Neural cell (in vitro differentiated cells): ENCODE measurements at regions not wholly inside any gene's neighbourhood (a gene's known extent, or its start where the extent isn't known, plus 50 kb on each side); places are given as distances from the start of the nearest gene placed in this dataset.

Experiments
- H2AFZ ChIP-seq: fragments of 200-600, 300-800 bp; sonication (generic), shearing (Covaris generic); 2 replicates; pipeline ENCODE4 v1.6.0; 2014; ENCODE audit warnings: low read depth, mild to moderate bottlenecking, antibody characterized with exemption, low read length, moderate library complexity
- H3F3A ChIP-seq: fragments of 200-600 bp; shearing (Covaris generic); 2 replicates; pipeline ENCODE4 v1.6.1; 2016; ENCODE audit warnings: mild to moderate bottlenecking, moderate library complexity, mixed read lengths, antibody characterized with exemption, low read length; ENCODE audit not compliant: insufficient read depth, poor library complexity, severe bottlenecking
- H3K27ac ChIP-seq: fragments of 200-600, 300-800 bp; sonication (generic), shearing (Covaris generic); 2 replicates; pipeline ENCODE4 v1.5.1; 2014; ENCODE audit warnings: mild to moderate bottlenecking, low read length, moderate library complexity
- H3K27me3 ChIP-seq: fragments of 300-800, 200-600 bp; sonication (generic), shearing (Covaris generic); 2 replicates; pipeline ENCODE4 v1.6.0; 2014; ENCODE audit warnings: mild to moderate bottlenecking, low read depth, low read length, moderate library complexity; ENCODE audit not compliant: insufficient read depth
- H3K36me3 ChIP-seq: fragments of 300-800, 200-600 bp; sonication (generic), shearing (Covaris generic); 2 replicates; pipeline ENCODE4 v1.5.1; 2014; ENCODE audit warnings: mild to moderate bottlenecking, antibody characterized with exemption, low read length, moderate library complexity; ENCODE audit not compliant: insufficient read depth
- H3K4me2 ChIP-seq: fragments of 300-800, 200-600 bp; sonication (generic), shearing (Covaris generic); 2 replicates; pipeline ENCODE4 v1.6.0; 2014; ENCODE audit warnings: mild to moderate bottlenecking, low read length
- H3K4me3 ChIP-seq: fragments of 300-800, 200-600 bp; sonication (generic), shearing (Covaris generic); 2 replicates; pipeline ENCODE4 v1.5.1; 2014; ENCODE audit warnings: mild to moderate bottlenecking, low read length, moderate library complexity
- H3K79me2 ChIP-seq: fragments of 200-600 bp; shearing (Covaris generic); replicated peaks from 2 replicates; pipeline ENCODE4 v1.6.0; 2014; ENCODE audit warnings: mild to moderate bottlenecking, low read length, moderate library complexity; ENCODE audit not compliant: insufficient read depth
- H3K9ac ChIP-seq: fragments of 300-800, 200-600 bp; sonication (generic), shearing (Covaris generic); 2 replicates; pipeline ENCODE4 v1.6.1; 2016; ENCODE audit warnings: mild to moderate bottlenecking, low read length, mixed read lengths
- H3K9me2 ChIP-seq: fragments of 200-600 bp; shearing (Covaris generic); 2 replicates; pipeline ENCODE4 v1.6.1; 2016; ENCODE audit warnings: mild to moderate bottlenecking, low read length, mixed read lengths; ENCODE audit not compliant: insufficient read depth
- H3K9me3 ChIP-seq: fragments of 200-600, 300-800 bp; sonication (generic), shearing (Covaris generic); 2 replicates; pipeline ENCODE4 v1.6.1; 2016; ENCODE audit warnings: mild to moderate bottlenecking, mixed run types, low read length, moderate library complexity, mixed read lengths
- H4K20me1 ChIP-seq: fragments of 200-600 bp; shearing (Covaris generic); 2 replicates; pipeline ENCODE4 v1.6.1; 2016; ENCODE audit warnings: mild to moderate bottlenecking, mixed run types; ENCODE audit not compliant: insufficient read depth
- EP300 ChIP-seq: fragments of 450-650 bp; conservative IDR thresholded peaks from 2 replicates; pipeline ENCODE4 v1.6.1; 2014; ENCODE audit warnings: antibody characterized with exemption, mild to moderate bottlenecking, moderate library complexity; ENCODE audit not compliant: poor library complexity, severe bottlenecking
- EZH2 ChIP-seq: fragments of 200-600, 300-800 bp; shearing (Covaris generic), sonication (generic); IDR thresholded peaks from 2 replicates; pipeline ENCODE4 v1.6.1; 2014; ENCODE audit warnings: antibody characterized with exemption, low read length, borderline replicate concordance, mild to moderate bottlenecking; ENCODE audit not compliant: insufficient read depth, poor library complexity, severe bottlenecking
- MXI1 ChIP-seq: fragments of 450-650 bp; conservative IDR thresholded peaks from 2 replicates; pipeline ENCODE4 v1.6.1; 2014; ENCODE audit warnings: antibody characterized with exemption, mild to moderate bottlenecking; ENCODE audit not compliant: poor library complexity, severe bottlenecking
- POLR2AphosphoS5 ChIP-seq: IDR thresholded peaks from 2 replicates; pipeline ENCODE4 v1.6.1; 2012
- RAD21 ChIP-seq: fragments of 450-650 bp; conservative IDR thresholded peaks from 2 replicates; pipeline ENCODE4 v1.6.1; 2014; ENCODE audit warnings: antibody characterized with exemption, mild to moderate bottlenecking, moderate library complexity
- SMC3 ChIP-seq: fragments of 450-650 bp; conservative IDR thresholded peaks from 2 replicates; pipeline ENCODE4 v1.6.1; 2014; ENCODE audit warnings: antibody characterized with exemption, mild to moderate bottlenecking, moderate library complexity; ENCODE audit not compliant: poor library complexity
- TAF1 ChIP-seq: IDR thresholded peaks from 2 replicates; pipeline ENCODE4 v1.6.1; 2012; ENCODE audit warnings: low read depth
- TF ChIP-seq, protein P1 (sequence below): fragments of 450-650 bp; IDR thresholded peaks from 2 replicates; pipeline ENCODE4 v1.5.1; 2014; ENCODE audit warnings: antibody characterized with exemption, mild to moderate bottlenecking, moderate library complexity; ENCODE audit not compliant: poor library complexity, severe bottlenecking
- TF ChIP-seq, protein P2 (sequence below): IDR thresholded peaks from 2 replicates; pipeline ENCODE4 v1.6.1; 2012; ENCODE audit warnings: borderline replicate concordance

DNA sequence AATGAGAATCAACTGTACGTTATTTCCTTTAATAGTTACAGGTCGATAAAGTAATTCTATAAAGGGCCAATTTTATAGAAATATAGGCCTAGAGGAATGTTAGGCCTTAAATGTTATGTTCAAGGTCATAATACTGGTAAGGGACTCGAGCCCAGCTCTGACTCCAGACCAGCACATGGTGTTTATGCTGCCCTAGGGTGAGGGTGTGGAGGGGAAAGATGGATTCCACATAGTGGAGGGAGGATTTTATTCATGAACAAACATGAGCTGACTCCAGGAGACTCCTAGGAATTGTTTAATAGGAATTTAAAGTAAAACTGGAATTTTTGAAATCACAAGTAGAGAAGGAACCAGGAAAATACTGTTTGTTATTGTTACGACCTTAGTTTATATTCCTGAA is 139.9 kb downstream of the LACC1 start:
- Histone ChIP-seq H3F3A (no peaks in the 10 kb centered on the region), H3K9me3 (no peaks in the 10 kb centered on the region), H4K20me1 (no peaks in the 10 kb centered on the region), H3K27ac (no peak overlapping the region), H2AFZ (no peak overlapping the region), H3K9ac (no peak overlapping the region), H3K27me3 (no peaks in the 10 kb centered on the region), H3K79me2 (no peaks in the 10 kb centered on the region), H3K9me2 (no peaks in the 10 kb centered on the region), H3K4me2 (no peak overlapping the region), H3K36me3 (no peaks in the 10 kb centered on the region), H3K4me3 (no peak overlapping the region)
- TF ChIP-seq, protein P1, sequence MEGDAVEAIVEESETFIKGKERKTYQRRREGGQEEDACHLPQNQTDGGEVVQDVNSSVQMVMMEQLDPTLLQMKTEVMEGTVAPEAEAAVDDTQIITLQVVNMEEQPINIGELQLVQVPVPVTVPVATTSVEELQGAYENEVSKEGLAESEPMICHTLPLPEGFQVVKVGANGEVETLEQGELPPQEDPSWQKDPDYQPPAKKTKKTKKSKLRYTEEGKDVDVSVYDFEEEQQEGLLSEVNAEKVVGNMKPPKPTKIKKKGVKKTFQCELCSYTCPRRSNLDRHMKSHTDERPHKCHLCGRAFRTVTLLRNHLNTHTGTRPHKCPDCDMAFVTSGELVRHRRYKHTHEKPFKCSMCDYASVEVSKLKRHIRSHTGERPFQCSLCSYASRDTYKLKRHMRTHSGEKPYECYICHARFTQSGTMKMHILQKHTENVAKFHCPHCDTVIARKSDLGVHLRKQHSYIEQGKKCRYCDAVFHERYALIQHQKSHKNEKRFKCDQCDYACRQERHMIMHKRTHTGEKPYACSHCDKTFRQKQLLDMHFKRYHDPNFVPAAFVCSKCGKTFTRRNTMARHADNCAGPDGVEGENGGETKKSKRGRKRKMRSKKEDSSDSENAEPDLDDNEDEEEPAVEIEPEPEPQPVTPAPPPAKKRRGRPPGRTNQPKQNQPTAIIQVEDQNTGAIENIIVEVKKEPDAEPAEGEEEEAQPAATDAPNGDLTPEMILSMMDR, result no peak
- TF ChIP-seq EP300 (no peak), TAF1 (no peak), RAD21 (no peak), EZH2 (no peak), MXI1 (no peak), POLR2AphosphoS5 (no peak), SMC3 (no peak)
- TF ChIP-seq, protein P2, sequence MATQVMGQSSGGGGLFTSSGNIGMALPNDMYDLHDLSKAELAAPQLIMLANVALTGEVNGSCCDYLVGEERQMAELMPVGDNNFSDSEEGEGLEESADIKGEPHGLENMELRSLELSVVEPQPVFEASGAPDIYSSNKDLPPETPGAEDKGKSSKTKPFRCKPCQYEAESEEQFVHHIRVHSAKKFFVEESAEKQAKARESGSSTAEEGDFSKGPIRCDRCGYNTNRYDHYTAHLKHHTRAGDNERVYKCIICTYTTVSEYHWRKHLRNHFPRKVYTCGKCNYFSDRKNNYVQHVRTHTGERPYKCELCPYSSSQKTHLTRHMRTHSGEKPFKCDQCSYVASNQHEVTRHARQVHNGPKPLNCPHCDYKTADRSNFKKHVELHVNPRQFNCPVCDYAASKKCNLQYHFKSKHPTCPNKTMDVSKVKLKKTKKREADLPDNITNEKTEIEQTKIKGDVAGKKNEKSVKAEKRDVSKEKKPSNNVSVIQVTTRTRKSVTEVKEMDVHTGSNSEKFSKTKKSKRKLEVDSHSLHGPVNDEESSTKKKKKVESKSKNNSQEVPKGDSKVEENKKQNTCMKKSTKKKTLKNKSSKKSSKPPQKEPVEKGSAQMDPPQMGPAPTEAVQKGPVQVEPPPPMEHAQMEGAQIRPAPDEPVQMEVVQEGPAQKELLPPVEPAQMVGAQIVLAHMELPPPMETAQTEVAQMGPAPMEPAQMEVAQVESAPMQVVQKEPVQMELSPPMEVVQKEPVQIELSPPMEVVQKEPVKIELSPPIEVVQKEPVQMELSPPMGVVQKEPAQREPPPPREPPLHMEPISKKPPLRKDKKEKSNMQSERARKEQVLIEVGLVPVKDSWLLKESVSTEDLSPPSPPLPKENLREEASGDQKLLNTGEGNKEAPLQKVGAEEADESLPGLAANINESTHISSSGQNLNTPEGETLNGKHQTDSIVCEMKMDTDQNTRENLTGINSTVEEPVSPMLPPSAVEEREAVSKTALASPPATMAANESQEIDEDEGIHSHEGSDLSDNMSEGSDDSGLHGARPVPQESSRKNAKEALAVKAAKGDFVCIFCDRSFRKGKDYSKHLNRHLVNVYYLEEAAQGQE, result no peak

DNA sequence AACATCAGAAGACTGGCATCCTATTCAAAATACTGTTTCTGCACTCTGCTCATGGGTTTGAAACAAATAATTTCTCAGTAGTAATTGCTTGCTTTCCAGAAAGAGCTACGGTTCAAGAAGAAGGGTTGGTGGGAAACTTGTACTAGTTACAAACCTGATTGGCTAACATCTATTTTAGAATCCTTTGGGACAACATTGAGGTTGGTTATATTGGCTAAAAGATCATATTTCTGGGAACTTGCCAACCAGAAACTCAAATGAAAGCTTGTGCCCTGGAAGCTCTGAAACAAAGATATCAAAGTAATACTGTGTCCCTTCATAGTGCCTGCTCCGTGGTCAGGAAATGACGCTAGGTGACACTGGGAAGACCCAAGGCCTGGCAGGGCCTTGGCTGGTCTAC is 141.7 kb downstream of the LACC1 start:
- Histone ChIP-seq H3K36me3 (no peaks in the 10 kb centered on the region), H3F3A (no peaks in the 10 kb centered on the region), H3K9me3 (no peaks in the 10 kb centered on the region), H3K27me3 (no peaks in the 10 kb centered on the region), H3K27ac (no peak overlapping the region), H3K4me3 (no peak overlapping the region), H3K9ac (no peak overlapping the region), H3K4me2 (no peak overlapping the region), H3K79me2 (no peaks in the 10 kb centered on the region), H2AFZ (no peak overlapping the region), H4K20me1 (no peaks in the 10 kb centered on the region), H3K9me2 (no peaks in the 10 kb centered on the region)
- no peak for TF ChIP-seq MXI1
- TF ChIP-seq TAF1, result no peak
- TF ChIP-seq POLR2AphosphoS5, result no peak
- TF ChIP-seq, protein P2, result no peak
- no peak for TF ChIP-seq EZH2
- no peak for TF ChIP-seq EP300
- TF ChIP-seq SMC3, result no peak
- no peak for TF ChIP-seq RAD21
- TF ChIP-seq, protein P1, result no peak
